CD4-positive, alpha-beta T cell treated with Interleukin-12 subunit alpha and Interleukin-12 subunit beta, for 1 hour (primary cell): ENCODE measurements at regions not wholly inside any gene's neighbourhood (a gene's known extent, or its start where the extent isn't known, plus 50 kb on each side); places are given as distances from the start of the nearest gene placed in this dataset.
"Not testable (repeated sequence)": the region's sequence is repeated elsewhere in the genome, so short reads cannot be mapped to it uniquely, and the experiment has no call there.

Experiments used
- DNase-seq: peaks from one replicate; pipeline ENCODE4 v3.0.0-alpha.2; 2020

GRCh38 chr1:234770924-234771540 lies 161.1 kb upstream of the IRF2BP2 start:
- DNase-seq = no peak

- no peak for DNase-seq
These were observed 160.2 kb upstream of the IRF2BP2 start for GRCh38 chr1:234769986-234770795.

GRCh38 chr1:234769284-234769985 lies 159.5 kb upstream of the IRF2BP2 start:
- DNase-seq = no peak

- DNase-seq = no peak
These were observed 158.7 kb upstream of the IRF2BP2 start for GRCh38 chr1:234768569-234769283.

GRCh38 chr1:234768171-234768568 lies 158.2 kb upstream of the IRF2BP2 start:
- DNase-seq = peak; percentile 53

GRCh38 chr1:234765672-234766071 lies 155.7 kb upstream of the IRF2BP2 start:
- no peak for DNase-seq

- no peak for DNase-seq
These were observed 155.2 kb upstream of the IRF2BP2 start for GRCh38 chr1:234765181-234765580.

- no peak for DNase-seq
These were observed 153.9 kb upstream of the IRF2BP2 start for GRCh38 chr1:234763910-234764309.

GRCh38 chr1:234763367-234763766 lies 153.4 kb upstream of the IRF2BP2 start:
- DNase-seq = no peak

GRCh38 chr1:234762127-234762526 lies 152.1 kb upstream of the IRF2BP2 start:
- not testable (repeated sequence) for DNase-seq

GRCh38 chr1:234760303-234760723 lies 150.3 kb upstream of the IRF2BP2 start:
- DNase-seq = no peak

GRCh38 chr1:234759888-234760287 lies 149.9 kb upstream of the IRF2BP2 start:
- no peak for DNase-seq

GRCh38 chr1:234758851-234759250 lies 148.9 kb upstream of the IRF2BP2 start:
- peak; percentile 75 for DNase-seq

GRCh38 chr1:234756857-234757256 lies 146.9 kb upstream of the IRF2BP2 start:
- DNase-seq = no peak

GRCh38 chr1:234756066-234756774 lies 146.2 kb upstream of the IRF2BP2 start:
- DNase-seq = no peak

GRCh38 chr1:234755449-234755863 lies 145.5 kb upstream of the IRF2BP2 start:
- DNase-seq = no peak

- DNase-seq = no peak
These were observed 144.0 kb upstream of the IRF2BP2 start for GRCh38 chr1:234753979-234754378.

GRCh38 chr1:234752927-234753326 lies 142.9 kb upstream of the IRF2BP2 start:
- no peak for DNase-seq

- DNase-seq = no peak
These were observed 141.7 kb upstream of the IRF2BP2 start for GRCh38 chr1:234751678-234752077.

GRCh38 chr1:234750922-234751627 lies 141.1 kb upstream of the IRF2BP2 start:
- DNase-seq = no peak

- no peak for DNase-seq
These were observed 138.7 kb upstream of the IRF2BP2 start for GRCh38 chr1:234748713-234749112.

- DNase-seq = no peak
These were observed 138.1 kb upstream of the IRF2BP2 start for GRCh38 chr1:234748066-234748465.
